NCI-H1048 (cell line): ENCODE measurements at regions not wholly inside any gene's neighbourhood (a gene's known extent, or its start where the extent isn't known, plus 50 kb on each side); places are given as distances from the start of the nearest gene placed in this dataset.

Experiments used
- DNase-seq: peaks from one replicate; lab custom pipeline; 2025; lab: John Stamatoyannopoulos, UW

DNA sequence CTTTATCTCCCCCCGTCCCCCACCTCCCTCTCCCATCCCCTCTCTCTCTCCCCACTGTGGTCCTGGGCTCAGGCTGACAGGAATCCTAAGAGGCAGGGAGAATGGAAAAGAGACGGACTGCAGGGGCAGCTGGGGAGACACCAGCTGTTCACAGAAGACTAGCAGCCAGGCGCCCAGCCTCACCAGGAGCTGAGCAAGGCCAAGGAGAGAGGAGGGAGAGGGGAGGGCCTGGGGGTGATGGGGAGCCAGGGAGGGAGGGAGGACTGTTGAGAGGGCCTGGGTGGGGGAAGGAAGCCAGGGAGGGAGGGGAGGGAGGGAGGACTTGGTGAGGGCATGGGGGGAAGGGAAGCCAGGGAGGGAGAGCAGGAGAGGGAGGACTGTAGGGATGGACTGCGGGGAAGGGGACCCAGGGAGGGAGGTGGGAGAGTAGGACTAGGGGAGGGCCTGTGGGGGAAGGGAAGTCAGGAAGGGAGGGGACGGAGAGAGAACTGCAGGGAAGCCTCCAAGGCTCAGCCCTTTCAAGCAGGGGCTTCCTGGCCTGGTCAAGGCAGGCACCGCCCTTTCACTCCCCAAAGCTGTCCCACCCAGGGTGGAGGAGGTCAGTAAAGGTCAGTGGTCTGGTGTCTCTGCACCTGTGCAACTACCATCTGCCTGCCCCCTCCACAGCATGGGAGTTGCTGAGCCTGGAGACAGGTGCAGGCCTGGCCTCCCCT is 517.7 kb upstream of the MYT1L start:
- DNase-seq = no peak

DNA sequence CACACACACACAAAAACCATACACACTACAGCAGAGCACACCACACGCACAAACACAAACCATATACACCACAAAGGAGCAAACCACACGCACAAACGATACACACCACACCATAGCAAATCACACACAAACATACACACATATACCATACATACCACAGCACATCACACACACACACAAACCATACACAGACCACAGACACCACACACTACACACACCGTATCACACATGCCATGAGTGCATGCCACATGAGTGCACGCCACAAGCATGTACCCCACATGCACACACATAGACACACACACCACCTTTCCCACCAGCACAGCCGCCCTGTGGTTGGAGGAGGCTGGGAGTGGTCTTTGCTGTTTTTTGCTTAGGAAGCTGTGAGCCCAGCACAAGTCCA is 517.1 kb upstream of the MYT1L start:
- no peak for DNase-seq

DNA sequence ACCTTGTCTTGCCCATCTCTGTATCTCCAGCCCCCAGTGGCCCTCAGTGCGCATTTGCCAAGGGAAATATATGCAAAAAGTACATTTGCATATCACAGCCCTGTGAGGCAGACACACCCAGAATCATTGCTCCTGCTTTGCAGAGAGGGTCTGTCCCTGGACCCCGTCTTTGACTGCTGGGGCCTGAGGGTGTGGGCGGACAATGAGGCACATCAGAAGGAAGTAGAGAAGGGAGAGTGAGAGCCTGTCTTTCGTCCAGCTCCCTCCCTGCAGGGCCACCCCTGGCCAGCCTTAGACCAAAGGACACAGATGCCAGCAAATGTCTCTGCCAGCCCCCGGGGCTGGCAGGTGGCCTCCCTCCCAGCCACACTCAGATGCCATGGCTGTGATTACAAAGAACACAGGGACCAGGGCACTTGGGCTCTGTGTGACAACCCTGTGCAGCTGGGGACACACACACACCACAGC is 516.2 kb upstream of the MYT1L start:
- DNase-seq = peak; percentile 68

DNA sequence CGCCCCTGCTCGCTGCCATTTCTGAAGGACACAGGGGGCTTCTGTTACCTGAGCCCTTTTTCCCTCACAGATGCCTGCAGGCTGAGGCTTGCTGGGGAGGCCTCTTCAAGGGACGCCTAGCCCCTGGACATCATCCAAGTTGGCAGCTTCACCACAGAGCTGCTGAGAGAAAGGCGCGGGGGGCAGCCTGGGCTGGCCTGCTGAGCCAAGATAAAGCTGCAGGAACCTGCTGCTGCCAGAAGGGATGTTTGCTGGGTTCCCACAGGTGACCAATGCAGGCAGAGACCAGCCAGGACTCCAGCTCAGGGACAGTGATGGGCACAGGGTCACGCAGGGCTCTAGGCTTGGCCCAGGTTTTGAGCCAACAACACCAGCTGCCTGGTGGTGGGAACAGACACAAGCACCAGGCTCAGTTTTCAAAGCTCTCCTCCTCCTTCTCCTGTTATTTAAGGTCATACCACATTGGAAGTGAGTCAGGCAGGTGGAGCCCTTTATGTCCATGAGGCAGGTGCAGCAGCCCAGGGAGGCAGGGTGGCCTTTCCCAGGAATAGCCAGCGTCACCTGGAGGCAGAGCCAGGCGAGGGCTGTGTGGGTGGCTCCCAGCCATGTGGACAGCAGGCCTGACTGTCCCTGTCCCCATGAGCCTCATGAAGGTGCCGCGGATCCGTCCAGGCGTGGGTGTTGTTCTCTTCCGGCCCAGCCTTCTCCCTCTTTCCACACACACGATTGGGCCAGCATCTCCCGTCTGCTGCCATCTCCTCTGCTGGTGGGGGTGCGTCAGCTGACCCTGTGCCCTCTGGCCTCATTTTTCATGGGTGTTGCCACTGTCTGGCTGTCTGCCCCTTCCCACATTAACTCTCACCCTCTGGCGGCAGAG is 515.5 kb upstream of the MYT1L start:
- DNase-seq = peak; percentile 21

DNA sequence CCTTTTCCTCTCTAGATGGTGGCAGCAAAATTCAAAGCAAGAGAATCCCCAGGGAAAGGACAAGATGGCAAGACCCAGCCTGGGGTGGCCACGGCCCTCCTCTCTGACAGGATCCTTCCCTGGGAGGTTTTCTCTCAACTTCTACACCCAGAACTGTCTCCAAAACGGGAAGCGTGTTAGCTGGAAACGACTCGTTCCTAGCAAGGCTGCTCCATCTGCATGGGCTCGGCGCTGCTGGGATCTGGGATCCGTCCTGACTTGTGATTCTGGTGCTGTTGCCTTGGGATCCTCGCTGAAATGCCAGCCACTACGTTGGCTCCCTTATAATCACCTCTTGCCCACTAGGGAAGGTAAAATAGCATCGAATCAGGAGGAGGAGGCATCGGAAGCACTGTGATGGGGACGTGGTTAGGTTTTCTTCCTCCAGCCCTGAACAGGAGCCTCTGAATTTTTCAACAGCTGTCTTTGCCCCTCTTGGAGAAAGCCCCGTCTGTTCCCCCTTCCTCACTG is 514.8 kb upstream of the MYT1L start:
- no peak for DNase-seq

DNA sequence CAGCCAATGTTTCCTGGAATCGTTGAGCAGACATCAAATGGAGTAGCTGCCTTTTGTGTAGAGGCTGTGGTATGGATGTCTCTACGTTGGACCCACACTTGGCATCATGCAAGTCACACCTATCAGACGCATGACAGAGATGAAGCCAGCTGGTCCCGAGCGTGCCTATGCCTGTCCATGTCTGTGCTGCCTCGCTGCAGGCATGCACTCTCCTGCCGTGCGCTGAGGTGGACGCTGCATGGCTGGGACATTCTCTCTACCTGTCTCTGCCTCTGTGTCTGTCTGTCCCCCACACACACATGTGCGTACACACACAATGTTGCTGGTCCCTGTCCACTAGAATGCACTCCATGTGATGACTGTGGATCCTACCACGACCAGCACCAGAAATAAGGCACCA is 514.2 kb upstream of the MYT1L start:
- DNase-seq = no peak

DNA sequence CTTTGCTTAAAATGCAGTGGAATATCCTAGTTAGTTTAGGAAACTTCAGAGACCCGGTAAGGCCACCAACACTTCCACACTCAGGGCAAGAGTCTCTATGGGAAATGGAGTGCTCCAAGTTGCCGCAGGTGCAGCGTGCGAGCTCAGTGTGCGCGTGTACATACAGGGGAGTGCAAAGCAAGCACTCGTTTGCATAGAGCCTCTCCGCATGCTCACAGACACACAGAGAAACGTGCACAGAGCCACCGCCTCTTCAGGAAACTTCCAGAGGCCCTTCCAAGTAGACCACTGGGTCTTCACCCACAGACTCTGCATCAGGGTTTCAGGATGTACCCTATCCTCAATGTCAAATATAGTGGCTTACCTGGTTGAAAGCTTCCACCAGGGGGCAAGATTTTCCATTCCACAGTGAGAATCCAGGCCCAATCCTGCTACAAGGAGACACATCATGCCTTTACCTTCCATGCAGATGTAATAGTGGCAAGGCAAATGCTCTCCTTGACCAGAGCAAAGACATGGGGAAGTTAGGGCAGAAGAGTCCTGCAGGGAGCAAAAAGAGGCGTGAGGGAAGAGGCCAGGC is 513.0 kb upstream of the MYT1L start:
- DNase-seq = no peak

DNA sequence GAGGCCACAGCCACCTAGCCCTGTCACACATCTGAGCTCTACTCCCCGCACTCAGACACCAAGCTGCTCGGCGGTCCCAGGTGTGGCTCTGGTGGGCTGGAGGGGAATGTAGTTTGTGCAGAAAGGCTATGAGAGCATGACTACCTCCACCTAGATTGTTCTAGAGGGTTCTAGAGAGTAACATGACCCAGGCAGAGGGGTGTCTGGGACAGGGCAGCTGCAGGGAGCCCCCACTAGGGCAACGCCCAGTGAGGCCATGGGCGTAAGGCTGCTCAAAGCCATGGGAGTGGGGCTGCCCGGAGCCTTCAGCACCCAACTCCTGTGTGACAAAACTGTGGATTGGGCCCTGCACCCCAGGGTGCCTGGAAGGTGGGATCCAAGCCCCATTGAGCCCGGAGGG is 511.4 kb upstream of the MYT1L start:
- DNase-seq = no peak

DNA sequence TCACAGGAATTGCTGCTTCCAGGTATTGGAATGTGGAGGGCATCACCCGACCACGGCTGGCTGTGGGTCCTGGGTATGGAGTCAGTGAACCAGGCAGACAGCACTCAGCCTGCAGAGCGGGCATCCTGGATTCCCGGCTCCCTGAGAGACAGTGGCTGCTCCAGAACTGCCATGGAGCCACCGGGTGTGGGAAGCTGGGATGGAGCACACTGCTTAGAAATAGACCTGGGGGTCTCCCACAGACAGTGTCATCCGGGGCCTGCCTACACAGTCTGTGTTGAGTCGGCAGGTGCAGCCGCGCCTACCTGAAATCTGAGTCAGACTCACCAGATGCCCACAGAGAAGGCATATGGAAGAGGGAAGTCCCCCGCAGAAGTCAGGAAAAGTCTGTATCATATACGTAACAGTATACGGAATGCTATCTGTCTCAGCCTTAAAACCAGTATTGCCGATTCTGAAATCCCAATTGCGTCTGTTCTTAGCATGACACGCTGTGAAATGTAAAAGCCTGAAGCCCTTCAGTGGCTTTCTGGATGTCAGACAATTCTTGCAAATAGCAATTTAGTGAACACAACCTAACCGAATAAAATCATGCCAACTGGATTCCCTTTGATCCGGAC is 509.7 kb upstream of the MYT1L start:
- DNase-seq = no peak

DNA sequence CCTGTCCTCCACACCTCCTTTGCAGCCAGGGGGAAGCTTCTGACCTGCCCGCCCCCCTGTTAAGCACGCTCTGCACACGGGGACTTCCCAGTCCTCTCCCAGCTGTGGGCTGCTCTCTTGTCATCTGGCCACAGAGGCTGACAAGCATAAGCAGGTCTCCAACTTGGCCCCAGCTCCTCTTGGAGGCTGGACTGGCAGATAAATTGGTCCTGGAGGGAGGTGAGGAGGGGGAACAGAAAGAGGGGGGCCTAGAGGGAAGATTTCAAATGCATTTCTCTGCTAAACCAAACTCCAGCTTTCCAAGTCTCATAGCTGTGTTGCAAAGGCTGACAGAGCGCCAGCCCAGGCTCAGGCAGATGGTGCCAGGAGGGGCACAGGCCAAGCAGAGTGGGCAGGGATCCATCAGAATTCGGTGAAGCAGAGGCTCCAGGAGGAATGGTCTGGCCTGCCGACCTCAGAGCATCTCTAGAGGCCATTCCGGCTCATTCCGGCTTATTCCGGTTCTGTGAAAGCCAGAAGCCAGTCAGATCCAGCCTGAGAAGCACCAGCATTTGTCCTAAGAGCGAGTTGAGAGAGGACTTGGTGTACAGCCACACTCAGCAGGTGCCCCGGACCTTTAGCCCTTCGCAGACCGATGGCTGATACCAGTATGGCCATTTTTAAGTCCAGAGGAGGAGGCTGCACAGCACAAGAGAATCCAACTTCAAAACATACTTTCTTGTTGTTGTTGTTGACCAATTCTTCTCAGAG is 508.9 kb upstream of the MYT1L start:
- no peak for DNase-seq

DNA sequence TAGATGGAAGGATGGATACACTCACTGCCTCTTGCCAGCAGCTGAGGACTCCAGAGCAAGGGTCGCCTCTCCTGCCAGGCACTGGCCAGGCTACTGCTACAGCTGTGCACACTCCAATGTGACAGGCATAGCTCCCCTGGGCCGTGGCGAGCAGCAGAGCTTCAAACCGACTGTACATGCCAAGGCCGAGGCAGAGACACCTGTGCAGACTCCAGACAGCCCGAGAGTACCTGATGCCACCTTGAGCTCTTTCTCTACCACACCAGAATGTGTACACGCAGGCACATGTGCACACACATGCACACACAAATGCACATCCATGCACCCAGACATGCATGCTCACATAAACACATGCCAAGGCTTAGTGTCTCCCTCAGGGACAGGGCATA is 508.3 kb upstream of the MYT1L start:
- DNase-seq = no peak

DNA sequence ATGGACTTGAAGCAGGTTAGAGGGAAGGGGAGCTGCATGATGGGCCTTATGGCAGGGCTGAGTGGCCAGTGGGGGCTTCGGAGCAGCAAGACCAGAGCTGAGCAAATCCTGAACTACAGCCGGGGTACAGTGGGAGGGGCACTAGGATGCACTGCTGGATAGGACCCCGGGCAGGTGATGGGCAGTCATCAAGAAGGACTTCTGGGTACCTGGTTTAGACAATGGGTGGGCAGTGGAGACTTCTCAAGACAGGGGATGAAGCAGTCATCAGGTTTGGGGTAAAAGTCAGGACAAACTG is 507.4 kb upstream of the MYT1L start:
- no peak for DNase-seq

DNA sequence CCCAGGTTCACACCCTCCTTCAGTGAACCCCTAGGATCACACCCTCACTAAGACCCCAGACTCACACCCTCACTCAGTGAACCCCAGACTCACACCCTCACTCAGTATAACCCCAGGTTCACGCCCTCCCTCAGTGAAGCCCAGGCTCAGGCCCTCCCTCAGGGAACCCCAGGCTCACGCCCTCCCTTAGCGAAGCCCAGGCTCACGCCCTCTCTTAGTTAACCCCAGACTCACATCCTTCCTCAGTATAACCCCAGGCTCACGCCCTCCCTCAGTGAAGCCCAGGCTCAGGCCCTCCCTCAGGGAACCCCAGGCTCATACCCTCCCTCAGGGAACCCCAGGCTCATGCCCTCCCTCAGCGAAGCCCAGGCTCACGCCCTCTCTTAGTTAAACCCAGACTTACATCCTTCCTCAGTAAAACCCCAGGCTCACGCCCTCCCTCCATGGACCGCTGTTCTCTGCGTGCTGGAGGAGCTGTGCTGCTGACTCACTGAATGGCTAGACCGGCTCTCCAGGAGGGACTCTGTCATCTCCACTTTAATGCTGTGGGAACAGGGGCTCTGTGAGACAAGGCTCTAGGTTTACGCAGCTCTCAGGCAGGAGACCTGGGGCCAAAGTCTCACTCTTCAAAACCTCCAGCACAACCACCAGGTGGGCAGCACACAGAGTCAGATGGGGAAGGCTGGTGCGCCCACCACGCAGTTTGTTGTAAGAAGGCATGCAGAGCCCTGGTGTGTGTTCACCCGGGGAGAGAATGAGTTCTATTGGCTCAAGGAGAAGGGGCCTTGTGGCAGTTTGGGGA is 506.9 kb upstream of the MYT1L start:
- no peak for DNase-seq

DNA sequence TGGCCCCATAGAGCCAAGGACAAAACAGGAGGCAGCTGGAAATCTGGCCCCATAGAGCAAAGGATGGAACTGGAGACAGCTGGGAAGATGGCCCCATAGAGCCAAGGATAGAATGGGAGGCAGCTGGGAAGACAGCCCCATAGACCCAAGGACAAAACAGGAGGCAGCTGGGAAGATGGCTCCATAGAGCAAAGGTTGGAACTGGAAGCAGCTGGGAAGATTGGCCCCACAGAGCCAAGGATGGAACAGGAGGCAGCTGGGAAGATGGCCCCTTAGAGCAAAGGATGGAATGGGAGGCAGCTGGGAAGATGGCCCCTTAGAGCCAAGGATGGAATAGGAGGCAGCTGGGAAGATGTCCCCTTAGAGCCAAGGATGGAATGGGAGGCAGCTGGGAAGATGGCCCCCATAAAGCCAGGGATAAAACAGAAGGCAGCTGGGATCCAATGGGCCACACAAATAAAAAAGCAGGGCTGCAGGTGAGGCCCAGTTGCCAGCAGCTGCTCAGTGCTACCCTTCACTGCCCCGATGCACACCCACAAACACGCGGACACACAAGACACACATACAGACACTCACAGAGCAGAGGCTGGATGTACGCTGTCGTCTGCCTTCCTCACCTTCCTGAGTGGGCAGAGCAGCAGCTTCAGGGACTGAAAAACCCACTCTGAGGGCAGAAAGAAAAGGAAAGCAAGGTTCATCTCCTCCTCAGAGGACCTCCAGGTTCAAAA is 505.4 kb upstream of the MYT1L start:
- no peak for DNase-seq

DNA sequence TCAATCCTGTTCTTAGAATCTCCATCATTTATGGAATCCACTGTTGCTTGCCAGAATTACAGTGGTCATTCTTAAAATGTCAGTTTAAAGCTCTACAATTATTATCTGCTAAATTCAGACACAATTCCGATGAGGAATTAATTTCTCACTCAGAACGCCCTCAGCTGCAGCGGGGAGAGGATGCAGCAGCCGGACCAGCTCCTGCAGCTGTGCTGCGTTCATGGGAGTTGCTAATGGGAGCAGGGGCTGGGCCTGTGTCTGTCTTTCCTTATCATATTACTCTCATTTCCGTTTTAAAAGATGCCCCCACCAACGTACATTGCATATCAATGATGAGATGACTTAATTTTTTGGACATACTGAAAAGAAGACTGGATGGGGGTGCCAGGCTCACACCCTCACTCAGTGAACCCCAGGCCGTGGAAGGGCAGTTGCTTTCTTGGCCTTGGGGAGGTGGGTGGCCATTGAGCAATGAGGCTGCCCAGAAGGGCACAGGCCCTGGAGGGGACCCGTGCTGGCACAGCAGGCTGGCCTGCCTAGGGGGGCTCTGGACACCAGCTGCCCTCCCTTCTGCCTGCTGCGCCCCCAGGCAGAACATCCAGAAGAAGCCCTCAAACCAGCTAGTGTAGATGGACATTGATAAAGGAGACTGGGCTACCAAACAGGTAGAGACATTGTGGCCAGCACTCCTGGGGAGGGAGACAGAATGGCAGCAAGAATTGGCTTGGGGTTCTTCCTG is 503.6 kb upstream of the MYT1L start:
- DNase-seq = no peak

DNA sequence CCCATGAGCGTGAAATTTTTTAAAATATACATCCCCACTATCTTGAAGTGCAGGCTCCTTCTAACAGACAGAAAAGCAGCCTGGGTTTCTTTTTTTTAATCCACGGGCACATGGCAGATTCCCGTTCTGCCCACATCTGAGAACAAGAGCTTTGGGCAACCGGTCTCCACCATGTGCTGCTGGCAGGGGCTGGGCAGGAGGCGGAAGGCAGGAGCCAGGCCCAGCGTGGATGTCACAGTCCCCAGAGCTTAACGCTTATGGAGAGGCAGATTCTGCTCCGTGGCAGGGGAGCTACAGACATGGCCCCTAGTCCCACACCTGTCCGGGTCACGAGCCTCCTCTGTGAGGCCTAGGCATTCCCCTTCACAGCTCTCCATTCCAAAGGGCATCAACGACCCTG is 503.0 kb upstream of the MYT1L start:
- no peak for DNase-seq

DNA sequence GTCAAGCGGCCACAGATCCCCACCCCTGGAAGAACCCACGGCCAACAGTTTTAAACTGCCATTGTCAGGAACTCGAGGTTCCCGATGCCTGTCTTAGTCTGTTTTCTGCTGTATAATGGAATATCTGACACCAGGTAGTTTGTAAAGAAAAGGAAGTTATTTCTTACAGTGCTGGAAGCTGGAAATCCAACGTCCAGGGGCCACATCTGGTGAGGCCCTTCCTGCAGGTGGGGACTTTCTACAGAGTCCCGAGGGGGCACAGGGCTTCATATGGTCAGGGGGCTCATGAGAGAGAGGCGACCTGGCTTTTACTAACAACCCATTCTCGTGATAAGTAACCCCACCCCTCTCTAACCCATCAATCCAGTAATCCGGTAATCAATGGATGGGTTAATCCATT is 501.6 kb upstream of the MYT1L start:
- no peak for DNase-seq

DNA sequence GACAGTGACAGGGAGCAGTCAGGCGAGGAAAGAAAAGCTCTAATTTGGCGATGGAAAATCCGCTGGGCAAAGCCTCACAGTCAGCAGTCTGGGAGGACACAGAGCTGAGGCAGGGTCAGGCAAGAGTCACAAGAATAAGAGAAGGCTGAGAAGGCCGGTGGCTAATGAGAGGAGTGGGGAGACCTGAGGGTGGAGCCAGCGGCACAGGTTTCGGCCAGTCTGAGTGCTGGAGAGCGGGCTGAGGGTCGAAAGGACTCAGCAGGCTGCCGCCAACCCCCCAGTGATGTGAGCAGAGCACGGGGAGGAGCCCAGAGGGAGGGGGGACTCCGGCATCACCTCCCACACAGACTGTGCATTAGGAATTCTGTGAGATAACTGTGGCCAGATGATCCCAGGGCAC is 500.6 kb upstream of the MYT1L start:
- no peak for DNase-seq

DNA sequence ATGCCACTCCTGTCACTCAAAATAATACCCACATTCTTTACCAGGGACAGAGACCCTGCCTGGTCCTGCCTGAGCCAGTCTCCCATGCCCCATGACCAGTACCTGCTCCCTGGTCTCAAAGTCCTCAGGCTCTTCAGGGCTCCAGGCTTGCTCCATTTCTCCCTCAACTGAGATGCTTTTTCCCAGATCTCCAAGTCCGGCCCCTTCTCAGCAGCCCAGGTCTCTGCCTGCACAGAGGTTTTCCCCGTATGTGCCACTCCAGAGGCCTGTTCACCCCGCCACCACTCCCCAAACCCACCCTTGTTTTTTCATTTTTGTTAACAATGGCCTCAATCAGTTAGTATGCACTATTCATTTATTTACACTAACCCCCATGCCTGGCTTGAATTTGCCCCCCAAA is 499.5 kb upstream of the MYT1L start:
- no peak for DNase-seq
